ENCODE measurements at regions not wholly inside any gene's neighbourhood (a gene's known extent, or its start where the extent isn't known, plus 50 kb on each side); places are given as distances from the start of the nearest gene placed in this dataset.
A peak's percentile ranks its signal among the peaks of the same experiment; 100 is the strongest.

- TF ChIP-seq ZNF281 (CRISPR knock-in tag; IDR thresholded peaks at IDR 0.05): no peak
- TF ChIP-seq CREB1 (CRISPR knock-in tag; IDR thresholded peaks at IDR 0.05): no peak
- no peak for TF ChIP-seq E2F1 (CRISPR knock-in tag; IDR thresholded peaks at IDR 0.05)
- TF ChIP-seq ETV6 (CRISPR knock-in tag; IDR thresholded peaks at IDR 0.05): no peak
- no peak for TF ChIP-seq PRRX2 (CRISPR knock-in tag; IDR thresholded peaks at IDR 0.05)
Observed at GRCh38 chr4:100796332-100796731, 278.5 kb upstream of the EMCN start (continued).

- peaks cover 24% of the 10 kb centered on the region for H3K4me1 Mint-ChIP-seq
- H3K9me3 Mint-ChIP-seq: no peaks in the 10 kb centered on the region
- H3K36me3 Mint-ChIP-seq: no peaks in the 10 kb centered on the region
- H3K27me3 Mint-ChIP-seq (ENCODE audit: low read depth): no peaks in the 10 kb centered on the region
- TF ChIP-seq GTF2I (CRISPR knock-in tag; conservative IDR thresholded peaks at IDR 0.05) (no peak), STAT6 (CRISPR knock-in tag; conservative IDR thresholded peaks at IDR 0.05; ENCODE audit: low read depth) (no peak), ZNF263 (CRISPR knock-in tag; IDR thresholded peaks at IDR 0.05; ENCODE audit: low read depth) (no peak)
- ChIA-PET POLR2A (no interaction called here), CTCF (no interaction called here)
- no peak for DNase-seq (ENCODE audit: low spot score)
- no peak for ATAC-seq
- no peak overlapping the region for H3K4me3 Mint-ChIP-seq
- no peak overlapping the region for H3K27ac Mint-ChIP-seq
Observed at GRCh38 chr4:100795581-100795980, 277.8 kb upstream of the EMCN start.

- no peak overlapping the region for H3K27ac Mint-ChIP-seq
- POLR2A ChIA-PET: no interaction called here
- H3K9me3 Mint-ChIP-seq: no peaks in the 10 kb centered on the region
- H3K4me3 Mint-ChIP-seq: no peak overlapping the region
- TF ChIP-seq ZSCAN18 (CRISPR knock-in tag; IDR thresholded peaks at IDR 0.05): no peak
- no peak for TF ChIP-seq SP1 (CRISPR knock-in tag; conservative IDR thresholded peaks at IDR 0.05)
- ATAC-seq: peak; percentile 47
- DNase-seq (ENCODE audit: low spot score): no peak
- no peaks in the 10 kb centered on the region for H3K27me3 Mint-ChIP-seq (ENCODE audit: low read depth)
- no peaks in the 10 kb centered on the region for H3K36me3 Mint-ChIP-seq
- CTCF ChIA-PET: no interaction called here
- H3K4me1 Mint-ChIP-seq: peaks cover 27% of the 10 kb centered on the region
Observed at GRCh38 chr4:100790836-100791615, 273.2 kb upstream of the EMCN start.

GRCh38 chr4:100789991-100790390 is 272.2 kb upstream of the EMCN start:
- H3K4me3 Mint-ChIP-seq: no peak overlapping the region
- no peaks in the 10 kb centered on the region for H3K36me3 Mint-ChIP-seq
- POLR2A ChIA-PET: no interaction called here
- peaks cover 27% of the 10 kb centered on the region for H3K4me1 Mint-ChIP-seq
- H3K27ac Mint-ChIP-seq: no peak overlapping the region
- H3K9me3 Mint-ChIP-seq: no peaks in the 10 kb centered on the region
- DNase-seq (ENCODE audit: low spot score) (no peak), ATAC-seq (no peak)
- CTCF ChIA-PET: no interaction called here
- H3K27me3 Mint-ChIP-seq (ENCODE audit: low read depth): no peaks in the 10 kb centered on the region
- TF ChIP-seq MYBL2 (CRISPR knock-in tag; IDR thresholded peaks at IDR 0.05): no peak
- no peak for TF ChIP-seq MAX (CRISPR knock-in tag; IDR thresholded peaks at IDR 0.05)
- no peak for TF ChIP-seq ZNF396 (CRISPR knock-in tag; IDR thresholded peaks at IDR 0.05; ENCODE audit: borderline replicate concordance)
- TF ChIP-seq SMAD3 (CRISPR knock-in tag; IDR thresholded peaks at IDR 0.05; ENCODE audit: borderline replicate concordance): no peak
- no peak for TF ChIP-seq ESRRA (CRISPR knock-in tag; IDR thresholded peaks at IDR 0.05; ENCODE audit: borderline replicate concordance)
- no peak for TF ChIP-seq FOXJ3 (CRISPR knock-in tag; IDR thresholded peaks at IDR 0.05; ENCODE audit: borderline replicate concordance)
- no peak for TF ChIP-seq TEAD4 (CRISPR knock-in tag; IDR thresholded peaks at IDR 0.05)
- TF ChIP-seq SMAD4 (CRISPR knock-in tag; IDR thresholded peaks at IDR 0.05): no peak
- no peak for TF ChIP-seq NFATC4 (CRISPR knock-in tag; IDR thresholded peaks at IDR 0.05)
- no peak for TF ChIP-seq AR (CRISPR knock-in tag; IDR thresholded peaks at IDR 0.05)
